ENCODE measurements at regions not wholly inside any gene's neighbourhood (a gene's known extent, or its start where the extent isn't known, plus 50 kb on each side); places are given as distances from the start of the nearest gene placed in this dataset.

DNA sequence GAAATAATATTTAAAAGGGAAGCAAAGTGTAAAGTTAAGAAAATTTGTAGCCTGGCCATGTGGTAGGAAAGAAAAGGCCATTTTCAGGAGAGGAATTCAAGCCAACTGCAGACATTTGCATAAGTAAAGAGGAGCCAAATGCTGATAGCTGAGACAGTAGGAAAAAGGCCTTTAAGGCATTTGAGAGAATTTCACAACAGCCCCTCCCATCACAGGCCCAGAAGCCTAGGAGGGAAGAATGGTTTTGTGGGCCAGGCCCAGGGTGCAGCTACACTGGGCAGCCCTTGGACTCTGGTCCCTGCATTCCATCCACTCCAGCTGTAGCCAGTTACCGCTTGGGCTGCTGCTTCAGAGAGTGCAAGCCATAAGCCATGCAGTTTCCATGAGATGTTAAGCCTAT is 1556.8 kb downstream of the EFNA5 start:
- intact Hi-C loops (cut with micrococcal nuclease) (loop anchor here (10.0 kb wide), 1 partner anchor 761 kb away; no protein-coding TSS in a partner anchor), dilution Hi-C loops (cut with MboI; ENCODE audit: extremely low pct_ligation_motif_present, low sequenced_read_pairs) (no loop called here)
- FAIRE-seq (no peak), DNase-seq (ENCODE audit: low read depth, low spot score) (no peak)
- H3K4me1 ChIP-seq (ENCODE audit: control insufficient read depth, extremely low read depth, insufficient read depth, low read length), result no peaks in the 10 kb centered on the region
- no peaks in the 10 kb centered on the region for H4K20me1 ChIP-seq (replicated peaks; ENCODE audit: control insufficient read depth, extremely low read depth, insufficient read depth, low read length)
- no peak overlapping the region for H3K4me3 ChIP-seq (replicated peaks in 1 of 3; ENCODE audit: insufficient read depth in 1 of 3, low read depth in 1 of 3, low read length in 3 of 3)
- no peak overlapping the region for H3K9ac ChIP-seq (replicated peaks; ENCODE audit: extremely low read depth, insufficient read depth, low read length)
- TF ChIP-seq MYC (IDR thresholded peaks at IDR 0.05; ENCODE audit: low read depth, low read length) (no peak), JUN (IDR thresholded peaks at IDR 0.05; ENCODE audit: borderline replicate concordance, insufficient read depth, insufficient read length, low read depth) (no peak), POLR2A (IDR thresholded peaks at IDR 0.05; ENCODE audit: low read depth, low read length) (no peak), GATA2 (IDR thresholded peaks at IDR 0.05; ENCODE audit: insufficient read depth, insufficient read length, low read depth, low read length) (no peak), EZH2 (IDR thresholded peaks at IDR 0.05; ENCODE audit: borderline replicate concordance, low read depth, low read length, severe bottlenecking) (no peak), FOS (IDR thresholded peaks at IDR 0.05; ENCODE audit: borderline replicate concordance, insufficient read depth, low read length) (no peak), POLR2AphosphoS5 (IDR thresholded peaks at IDR 0.05; ENCODE audit: insufficient read depth, low read depth, low read length) (no peak)
- TF ChIP-seq, protein P1, sequence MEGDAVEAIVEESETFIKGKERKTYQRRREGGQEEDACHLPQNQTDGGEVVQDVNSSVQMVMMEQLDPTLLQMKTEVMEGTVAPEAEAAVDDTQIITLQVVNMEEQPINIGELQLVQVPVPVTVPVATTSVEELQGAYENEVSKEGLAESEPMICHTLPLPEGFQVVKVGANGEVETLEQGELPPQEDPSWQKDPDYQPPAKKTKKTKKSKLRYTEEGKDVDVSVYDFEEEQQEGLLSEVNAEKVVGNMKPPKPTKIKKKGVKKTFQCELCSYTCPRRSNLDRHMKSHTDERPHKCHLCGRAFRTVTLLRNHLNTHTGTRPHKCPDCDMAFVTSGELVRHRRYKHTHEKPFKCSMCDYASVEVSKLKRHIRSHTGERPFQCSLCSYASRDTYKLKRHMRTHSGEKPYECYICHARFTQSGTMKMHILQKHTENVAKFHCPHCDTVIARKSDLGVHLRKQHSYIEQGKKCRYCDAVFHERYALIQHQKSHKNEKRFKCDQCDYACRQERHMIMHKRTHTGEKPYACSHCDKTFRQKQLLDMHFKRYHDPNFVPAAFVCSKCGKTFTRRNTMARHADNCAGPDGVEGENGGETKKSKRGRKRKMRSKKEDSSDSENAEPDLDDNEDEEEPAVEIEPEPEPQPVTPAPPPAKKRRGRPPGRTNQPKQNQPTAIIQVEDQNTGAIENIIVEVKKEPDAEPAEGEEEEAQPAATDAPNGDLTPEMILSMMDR (IDR thresholded peaks at IDR 0.05; ENCODE audit: extremely low read depth in 1 of 2, insufficient read depth in 1 of 2, low read depth in 1 of 2, low read length in 2 of 2), result no peak
- TF ChIP-seq, protein P2, sequence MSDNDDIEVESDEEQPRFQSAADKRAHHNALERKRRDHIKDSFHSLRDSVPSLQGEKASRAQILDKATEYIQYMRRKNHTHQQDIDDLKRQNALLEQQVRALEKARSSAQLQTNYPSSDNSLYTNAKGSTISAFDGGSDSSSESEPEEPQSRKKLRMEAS (IDR thresholded peaks at IDR 0.05; ENCODE audit: insufficient read depth, insufficient read length), result no peak
- H2AFZ ChIP-seq (ENCODE audit: low read depth, low read length), result no peak overlapping the region
- no TSS peak for BruUV-seq (replicated peaks)
- no peaks in the 10 kb centered on the region for H3K79me2 ChIP-seq (ENCODE audit: control insufficient read depth, insufficient read depth, low read length)
- H3K4me2 ChIP-seq (ENCODE audit: insufficient read depth, low read length), result no peak overlapping the region
- H3K27me3 ChIP-seq (ENCODE audit: control insufficient read depth in 2 of 2, insufficient read depth in 2 of 2, low read length in 2 of 2), result no peaks in the 10 kb centered on the region
- ChIA-PET CTCF (interaction anchor here (0.9 kb wide), 1 partner anchor 9 kb away, joined by 3 read pairs; no protein-coding TSS in a partner anchor), POLR2A (no interaction called here)
- H3K27ac ChIP-seq (ENCODE audit: insufficient read depth, low read depth, low read length), result no peak overlapping the region
- H3K9me1 ChIP-seq (replicated peaks; ENCODE audit: control insufficient read depth, extremely low read depth, insufficient read depth, low read length), result no peaks in the 10 kb centered on the region
- no peaks in the 10 kb centered on the region for H3K36me3 ChIP-seq (ENCODE audit: control insufficient read depth in 2 of 2, extremely low read depth in 1 of 2, insufficient read depth in 2 of 2, low read length in 2 of 2)
- no peaks in the 10 kb centered on the region for H3K9me3 ChIP-seq (replicated peaks; ENCODE audit: control insufficient read depth, insufficient read depth, low read length)

Data from endothelial cell of umbilical vein (primary cell).